Glomerular visceral epithelial cell (primary cell): ENCODE measurements at regions not wholly inside any gene's neighbourhood (a gene's known extent, or its start where the extent isn't known, plus 50 kb on each side); places are given as distances from the start of the nearest gene placed in this dataset.

Source experiments
- DNase-seq: peaks from one replicate; pipeline ENCODE4 v3.0.0-alpha.2; 2016; ENCODE audit errors: extremely low spot score

DNA sequence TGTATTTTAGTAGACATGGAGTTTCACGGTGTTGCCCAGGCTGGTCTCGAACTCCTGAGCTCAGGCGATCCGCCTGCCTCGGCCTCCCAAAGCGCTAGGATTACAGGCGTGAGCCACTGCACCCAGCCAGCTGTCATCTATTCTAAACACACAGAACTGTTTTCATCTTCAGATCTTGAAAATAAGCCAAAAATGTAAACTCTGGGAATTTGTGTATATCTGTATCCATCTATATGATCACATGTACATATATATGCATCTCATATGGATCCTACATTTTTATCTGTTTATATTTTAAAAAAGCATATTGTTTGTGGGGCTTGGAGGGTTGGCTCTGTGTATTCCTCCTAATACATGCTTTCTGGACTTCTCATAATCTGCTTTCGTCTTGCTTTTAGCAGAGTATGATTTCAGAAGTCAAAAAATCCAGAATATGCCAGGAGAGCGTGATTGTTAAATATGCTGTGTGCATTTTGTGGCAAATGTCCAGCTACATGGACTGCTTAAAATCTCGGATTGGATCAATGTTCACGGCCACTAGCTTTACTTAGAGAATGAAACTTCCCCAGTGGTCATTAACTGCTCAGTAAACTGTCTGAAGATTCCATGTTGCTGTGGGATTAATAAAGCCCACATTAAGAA lies 274.4 kb upstream of the IRX1 start:
- DNase-seq: no peak

- DNase-seq: no peak
These were observed 275.2 kb upstream of the IRX1 start for GRCh38 chr5:3320317-3320875.

- DNase-seq: no peak
These were observed 278.4 kb upstream of the IRX1 start for GRCh38 chr5:3317051-3317795.

DNA sequence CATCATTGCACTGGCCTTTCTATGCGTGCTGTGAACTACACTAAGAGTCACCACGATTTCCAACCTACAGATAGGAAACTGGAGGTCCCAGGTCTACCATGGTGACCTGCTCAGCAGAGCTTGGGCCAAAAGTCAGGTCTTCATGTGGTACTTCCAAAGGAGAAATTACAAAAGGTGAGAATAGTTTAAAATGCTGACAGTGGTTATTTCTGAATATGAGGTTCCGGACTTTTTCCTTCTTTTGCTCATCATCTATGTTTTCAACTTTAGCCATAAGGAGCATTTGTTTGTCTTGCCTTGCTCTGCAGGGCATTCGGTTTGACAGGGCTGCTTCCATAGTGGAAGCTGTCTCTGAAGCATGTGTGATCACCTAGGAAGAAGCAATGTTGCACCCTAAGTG lies 282.1 kb upstream of the IRX1 start:
- no peak for DNase-seq

GRCh38 chr5:3312299-3312698 lies 283.3 kb upstream of the IRX1 start:
- DNase-seq: no peak

DNA sequence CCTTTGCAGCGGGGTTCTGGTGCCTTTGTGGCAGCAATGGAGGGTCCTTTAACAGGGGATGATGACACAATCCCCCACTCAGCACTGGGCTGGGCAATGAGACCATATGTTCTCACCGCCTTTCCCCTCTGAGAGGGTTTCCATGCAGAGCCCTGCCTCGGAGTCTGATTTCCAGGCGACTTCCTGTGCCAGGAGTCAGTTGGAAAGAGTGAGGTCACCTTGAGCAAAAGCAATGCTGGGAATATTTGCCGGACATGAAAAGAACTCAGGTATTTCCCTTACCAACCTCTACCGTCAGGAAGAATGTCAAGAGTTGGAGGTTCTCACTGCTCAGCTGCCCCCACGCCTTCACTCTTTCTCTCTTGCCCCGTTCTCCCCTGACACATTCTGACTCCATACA lies 284.2 kb upstream of the IRX1 start:
- no peak for DNase-seq

DNA sequence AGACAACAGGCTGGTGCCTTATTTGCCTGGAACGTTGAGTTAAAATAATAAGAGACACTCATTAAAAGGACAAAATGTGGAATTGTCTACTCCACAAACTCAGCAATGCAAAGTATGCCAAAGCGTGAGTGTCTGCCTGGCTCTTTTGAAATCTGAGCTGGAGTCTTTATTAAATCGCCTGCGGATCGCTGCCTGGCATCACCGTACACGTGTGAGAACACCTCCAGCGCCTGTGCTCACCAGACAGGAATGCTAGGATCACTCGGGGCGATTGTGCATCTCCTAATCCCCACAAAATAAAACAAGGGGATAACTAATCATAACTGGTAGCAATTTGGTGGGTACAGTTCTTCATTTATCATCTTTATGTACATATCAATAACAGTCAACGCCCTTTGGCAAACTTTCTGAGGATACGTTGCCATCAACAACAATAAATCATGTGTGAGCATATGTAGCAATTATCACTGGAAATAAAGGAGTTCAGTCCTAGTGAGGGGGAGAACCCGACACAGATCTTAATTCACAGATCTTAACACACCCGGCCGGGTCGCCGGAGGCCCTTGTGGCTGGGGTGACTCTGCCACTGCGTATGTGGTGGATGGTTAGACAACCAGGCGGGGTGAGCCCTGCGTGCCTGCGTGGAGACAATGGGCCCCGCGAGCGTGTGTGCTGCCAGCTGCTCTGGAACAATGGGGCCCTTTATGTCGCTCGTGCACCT lies 284.9 kb upstream of the IRX1 start:
- no peak for DNase-seq

- no peak for DNase-seq
These were observed 286.1 kb upstream of the IRX1 start for GRCh38 chr5:3309538-3309937.

GRCh38 chr5:3307982-3308621 lies 287.5 kb upstream of the IRX1 start:
- DNase-seq: no peak

DNA sequence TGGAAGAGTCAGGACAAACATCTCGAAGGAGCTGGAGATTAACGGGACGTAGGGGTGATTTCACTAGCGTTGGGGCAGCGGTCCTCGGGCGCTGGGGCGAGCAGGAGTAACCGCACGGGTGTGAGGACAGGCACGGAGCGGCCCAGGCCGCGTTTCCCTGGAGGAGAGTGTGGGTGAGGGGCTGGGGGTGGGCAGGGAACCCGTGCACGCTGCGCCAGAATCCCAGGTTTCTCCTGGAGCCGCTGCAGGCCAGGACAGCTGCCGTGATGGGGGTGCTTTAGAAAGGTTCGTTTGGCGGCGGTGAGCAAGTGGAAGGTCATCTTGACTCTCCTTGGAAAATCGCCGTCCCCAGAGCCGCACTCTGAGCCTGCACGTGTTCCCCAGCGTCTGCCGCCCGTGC lies 290.2 kb upstream of the IRX1 start:
- DNase-seq: no peak

DNA sequence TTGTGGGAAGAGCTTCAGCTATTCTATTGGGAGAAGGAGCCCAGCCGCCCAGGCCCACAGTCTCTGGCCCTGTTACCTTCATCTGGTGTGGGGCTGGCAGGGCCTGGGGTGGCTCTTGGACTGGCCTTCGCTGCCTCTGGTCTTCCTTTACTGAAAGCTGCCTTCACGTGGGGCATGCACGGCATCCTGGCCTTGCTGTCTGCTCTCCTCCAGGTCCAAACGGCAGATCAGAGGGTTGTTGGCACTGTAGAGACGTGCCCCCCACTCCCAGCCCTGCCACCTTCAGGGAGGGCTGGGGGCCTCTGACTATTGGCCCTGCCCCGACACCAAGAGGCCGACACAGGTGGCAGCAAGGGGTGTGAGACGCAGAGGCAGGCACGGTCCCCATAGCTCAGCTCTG lies 291.3 kb upstream of the IRX1 start:
- no peak for DNase-seq

- DNase-seq: no peak
These were observed 291.9 kb upstream of the IRX1 start for GRCh38 chr5:3303777-3304176.

GRCh38 chr5:3302228-3302627 lies 293.4 kb upstream of the IRX1 start:
- no peak for DNase-seq

DNA sequence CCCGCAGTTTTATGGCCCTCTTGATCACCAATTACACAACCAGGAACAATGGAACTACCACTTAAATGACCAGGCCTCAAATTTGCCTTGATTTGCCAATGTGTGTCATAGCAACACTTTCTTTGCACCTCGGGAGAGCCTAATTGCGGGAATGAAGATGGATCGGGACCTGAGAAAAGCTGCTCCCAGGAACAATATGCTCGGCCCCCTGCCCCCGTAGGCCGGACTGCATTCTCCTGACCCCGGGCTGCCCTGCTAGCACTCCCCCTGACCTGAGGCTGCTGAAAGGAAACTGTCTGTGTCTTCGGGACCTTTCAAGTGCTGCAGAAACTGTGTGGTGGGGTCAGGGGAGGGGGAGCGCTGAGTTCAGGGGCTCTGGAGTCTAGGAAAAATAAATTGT lies 294.3 kb upstream of the IRX1 start:
- no peak for DNase-seq

GRCh38 chr5:3300726-3301125 lies 294.9 kb upstream of the IRX1 start:
- no peak for DNase-seq

DNA sequence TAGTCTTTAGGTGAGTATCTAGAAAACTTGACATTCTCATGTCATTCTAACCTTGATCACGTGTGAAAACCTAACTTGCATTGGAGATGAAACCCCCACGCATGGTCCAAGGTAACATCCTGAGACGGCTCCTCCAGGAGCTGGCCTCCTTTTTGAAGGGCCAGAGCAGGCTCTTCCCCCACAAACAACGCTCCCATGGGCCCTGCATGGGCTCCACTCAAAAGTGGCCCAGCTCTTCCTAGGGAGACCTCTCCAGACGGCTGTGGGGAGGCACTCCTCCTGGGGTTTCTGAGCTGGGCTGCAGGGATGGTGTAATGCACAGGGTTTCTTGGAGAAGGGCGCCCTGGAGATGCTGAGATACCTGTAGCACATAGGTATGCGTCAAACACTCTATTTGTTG lies 296.2 kb upstream of the IRX1 start:
- DNase-seq: no peak

- no peak for DNase-seq
These were observed 297.8 kb upstream of the IRX1 start for GRCh38 chr5:3297853-3298252.

DNA sequence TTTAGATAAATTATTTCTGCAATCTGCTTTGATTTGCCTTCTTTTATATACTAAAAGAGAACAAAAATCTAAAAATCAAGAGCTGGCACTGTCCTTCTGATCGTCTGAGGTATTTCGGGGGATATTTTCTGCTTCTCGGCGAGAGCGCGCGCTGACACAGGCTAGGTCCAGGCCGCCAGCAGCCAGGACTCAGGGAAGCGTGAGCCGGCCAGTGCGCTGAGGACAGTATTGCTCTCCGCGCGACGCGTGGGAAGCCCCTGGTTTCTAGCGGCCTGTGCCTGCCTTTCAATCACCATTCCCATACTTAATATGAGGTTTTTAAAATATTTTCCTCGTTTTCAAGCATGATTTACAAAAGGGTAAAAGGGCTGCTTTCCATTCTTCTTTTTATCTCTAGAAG lies 307.3 kb upstream of the IRX1 start:
- no peak for DNase-seq

GRCh38 chr5:3287516-3287915 lies 308.1 kb upstream of the IRX1 start:
- DNase-seq: no peak

DNA sequence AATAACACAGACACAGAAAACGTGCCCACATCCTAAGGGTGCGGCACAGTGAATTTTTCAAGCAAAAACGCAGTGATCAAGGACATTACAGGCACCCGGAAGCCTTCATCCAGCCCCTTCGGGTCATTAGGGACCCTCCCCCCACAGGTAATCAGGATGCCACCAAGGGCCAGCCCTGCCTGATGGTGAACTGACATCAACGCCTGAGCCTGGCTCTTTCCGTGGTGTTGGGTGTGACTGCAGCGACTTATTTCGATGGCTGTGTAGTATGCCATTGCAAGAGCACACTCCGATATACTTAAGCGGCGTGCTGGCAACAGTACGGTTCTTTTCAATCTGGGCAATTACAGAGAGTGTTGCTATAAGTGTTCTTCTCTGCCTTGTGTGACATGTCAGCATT lies 310.0 kb upstream of the IRX1 start:
- no peak for DNase-seq

DNA sequence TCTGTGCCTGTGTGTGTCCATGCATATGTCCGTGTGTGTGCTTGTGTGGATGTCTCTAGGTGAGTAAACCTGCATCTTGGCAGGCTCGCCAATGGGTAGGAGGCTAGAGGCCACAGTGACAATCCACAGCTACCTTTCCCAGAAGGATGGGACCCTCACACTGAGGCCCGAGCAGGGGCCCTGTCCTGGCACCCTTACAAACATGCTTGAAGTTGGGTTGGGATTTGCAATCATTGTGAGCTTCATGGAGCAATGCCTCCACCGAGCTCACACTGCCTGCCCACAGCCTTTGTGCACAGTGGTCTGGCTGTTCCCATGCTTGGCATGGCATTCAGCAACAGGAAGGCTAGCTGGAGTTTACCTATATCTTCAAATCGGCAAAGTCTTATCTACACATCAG lies 311.1 kb upstream of the IRX1 start:
- no peak for DNase-seq

DNA sequence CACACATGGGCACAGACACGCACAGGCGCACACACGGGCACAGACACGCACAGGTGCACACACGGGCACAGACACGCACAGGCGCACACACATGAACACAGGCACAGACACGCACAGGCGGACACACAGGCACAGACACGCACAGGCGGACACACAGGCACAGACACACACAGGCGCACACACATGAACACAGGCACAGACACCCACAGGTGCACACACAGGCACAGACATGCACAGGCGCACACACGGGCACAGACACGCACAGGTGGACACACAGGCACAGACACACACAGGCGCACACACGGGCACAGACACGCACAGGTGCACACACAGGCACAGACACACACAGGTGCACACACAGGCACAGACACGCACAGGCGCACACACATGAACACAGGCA lies 312.8 kb upstream of the IRX1 start:
- no peak for DNase-seq
